Adrenal gland (tissue), 9 donors: ENCODE measurements at regions not wholly inside any gene's neighbourhood (a gene's known extent, or its start where the extent isn't known, plus 50 kb on each side); places are given as distances from the start of the nearest gene placed in this dataset.

Experiments used
- DNase-seq, 7 donors: peaks; one replicate each; pipeline ENCODE4 v3.0.0-alpha.2; 2019 to 2020
- H3K27ac ChIP-seq, 5 donors: fragments of 200-600 bp; sonication (generic) in 4 of 5; 1 replicate in 3 of 5; 2 replicates in 2 of 5; pipeline versions ENCODE4 v1.5.1 to v1.8.0; 2016 to 2020; ENCODE audit warnings: mild to moderate bottlenecking in 1 of 5
- H3K27me3 ChIP-seq: fragments of 200-600 bp; 2 replicates; pipeline ENCODE4 v1.8.0; 2021
- H3K36me3 ChIP-seq, 2 donors: fragments of 200-600 bp; replicated peaks in 1 of 2; 1 replicate in 1 of 2; 2 replicates in 1 of 2; pipeline versions ENCODE4 v1.5.1 to v1.8.0; 2018 to 2022
- H3K4me1 ChIP-seq, 2 donors: fragments of 200-600 bp; replicated peaks in 1 of 2; 1 replicate in 1 of 2; 2 replicates in 1 of 2; pipeline versions ENCODE4 v1.5.1 to v1.8.0; 2018 to 2021
- H3K4me3 ChIP-seq, 4 donors: fragments of 200-600 bp; sonication (generic) in 3 of 4; one replicate each; pipeline ENCODE4 v1.5.1; 2016 to 2018
- H3K9me3 ChIP-seq, 3 donors: fragments of 200-600 bp; sonication (generic) in 1 of 3; replicated peaks in 1 of 3; 1 replicate in 2 of 3; 2 replicates in 1 of 3; pipeline versions ENCODE4 v1.5.1 to v1.8.0; 2016 to 2021
- CTCF ChIP-seq, 6 experiments: fragments of 450-650 bp in 4 of 6; fragments of 200-600 bp in 2 of 6; sonication (generic) in 1 of 6; IDR thresholded peaks; 1 replicate in 5 of 6; 2 replicates in 1 of 6; pipeline versions ENCODE4 v1.5.1 to v1.8.0; 2016 to 2021; ENCODE audit warnings: antibody characterized with exemption in 6 of 6, mild to moderate bottlenecking in 2 of 6, moderate library complexity in 1 of 6
- POLR2A ChIP-seq, 2 donors: fragments of 450-650 bp; IDR thresholded peaks; one replicate each; pipeline ENCODE4 v1.6.1; 2017; ENCODE audit warnings: antibody characterized with exemption in 2 of 2, mild to moderate bottlenecking in 2 of 2, moderate library complexity in 1 of 2
- WGBS, 4 donors: extraction: QIAGEN DNeasy Blood & Tissue Kit in 2 of 4; methylation state at CpG; one replicate each; pipeline versions ENCODE4 v1.1.5 to v1.1.7; 2013 to 2017; 5-methylcytosine and 5-hydroxymethylcytosine counted together
- intact Hi-C, 2 donors: fragments of 100-400 bp; cut with DNase I; formaldehyde crosslinking; loops; one replicate each; pipeline versions ENCODE4 v1.14.1 to v1.15.0; 2022 to 2023
- donor health status: healthy with polysubstance abuse.
- donor health status: Bipolar disorder and iron deficiency.
- donor health status: DM: yes; HTN: yes; CAD: no.
- donor health status: DM: no; HTN: no; CAD: no.
- donor health status: DM: no; HTN: no; CAD: no.

- peak; percentile 29 to 70 (median 62) for TF ChIP-seq CTCF (IDR thresholded peaks at IDR 0.05)
- no peak for TF ChIP-seq POLR2A (IDR thresholded peaks at IDR 0.05)
- intact Hi-C loops = no loop called here
- peaks cover 0 to 10% of the 10 kb centered on the region in 2 donors for H3K4me1 ChIP-seq
- H3K4me3 ChIP-seq = no peak overlapping the region
- no peaks in the 10 kb centered on the region for H3K36me3 ChIP-seq
- no peak overlapping the region for H3K27ac ChIP-seq
- no peaks in the 10 kb centered on the region for H3K9me3 ChIP-seq
- H3K27me3 ChIP-seq = no peaks in the 10 kb centered on the region
- DNase-seq = no peak
Observed at GRCh38 chr10:28250782-28251181, 52.1 kb downstream of the MPP7 start.

- 45 to 60% (median 53%) methylated on average over 4 of the region's 4 CpGs for whole genome bisulfite sequencing, 4 donors
- H3K27ac ChIP-seq = no peak overlapping the region
- intact Hi-C loops = no loop called here
- no peaks in the 10 kb centered on the region for H3K27me3 ChIP-seq
- no peaks in the 10 kb centered on the region for H3K9me3 ChIP-seq
- DNase-seq = no peak
- no peak for TF ChIP-seq POLR2A (IDR thresholded peaks at IDR 0.05)
- peaks cover 0 to 10% of the 10 kb centered on the region in 2 donors for H3K4me1 ChIP-seq
- H3K36me3 ChIP-seq = no peaks in the 10 kb centered on the region
- no peak overlapping the region for H3K4me3 ChIP-seq
Observed at GRCh38 chr10:28250358-28250757, 52.5 kb downstream of the MPP7 start.

GRCh38 chr10:28249512-28249911, 53.4 kb downstream of the MPP7 start:
- Histone ChIP-seq H3K36me3 (no peaks in the 10 kb centered on the region), H3K27me3 (no peaks in the 10 kb centered on the region), H3K4me3 (no peak overlapping the region), H3K9me3 (no peaks in the 10 kb centered on the region), H3K4me1 (peaks cover 0 to 5% of the 10 kb centered on the region in 2 donors), H3K27ac (no peak overlapping the region)
- TF ChIP-seq POLR2A (IDR thresholded peaks at IDR 0.05) (no peak), CTCF (IDR thresholded peaks at IDR 0.05) (no peak)
- 68 to 90% (median 85%) methylated on average over 6 of the region's 6 CpGs for WGBS, 4 donors
- intact Hi-C loops = no loop called here
- DNase-seq = no peak

GRCh38 chr10:28248092-28248491, 54.8 kb downstream of the MPP7 start:
- Histone ChIP-seq H3K4me1 (no peaks in the 10 kb centered on the region), H3K4me3 (no peak overlapping the region), H3K36me3 (no peaks in the 10 kb centered on the region), H3K27ac (no peak overlapping the region), H3K9me3 (no peaks in the 10 kb centered on the region), H3K27me3 (no peaks in the 10 kb centered on the region)
- 51 to 90% (median 59%) methylated on average over 8 of the region's 8 CpGs for WGBS, 4 donors
- peak in 1 of 7 donors; percentile 5 for DNase-seq
- no peak for TF ChIP-seq POLR2A (IDR thresholded peaks at IDR 0.05)
- TF ChIP-seq CTCF (IDR thresholded peaks at IDR 0.05) = no peak
- intact Hi-C loops = no loop called here

GRCh38 chr10:28246023-28246422, 56.8 kb downstream of the MPP7 start:
- intact Hi-C loops = no loop called here
- H3K4me3 ChIP-seq = no peak overlapping the region

More at GRCh38 chr10:28246023-28246422, 56.8 kb downstream of the MPP7 start:
- Histone ChIP-seq H3K27ac (no peak overlapping the region), H3K9me3 (no peaks in the 10 kb centered on the region), H3K27me3 (no peaks in the 10 kb centered on the region), H3K36me3 (no peaks in the 10 kb centered on the region), H3K4me1 (no peaks in the 10 kb centered on the region)
- no peak for DNase-seq
- TF ChIP-seq POLR2A (IDR thresholded peaks at IDR 0.05) (no peak), CTCF (IDR thresholded peaks at IDR 0.05) (no peak)
